GM21619 (cell line): ENCODE measurements at regions not wholly inside any gene's neighbourhood (a gene's known extent, or its start where the extent isn't known, plus 50 kb on each side); places are given as distances from the start of the nearest gene placed in this dataset.

Experiments used
- ATAC-seq: cut with Tn5 transposase; IDR thresholded peaks from one replicate; pipeline ENCODE4 v1.9.1; 2021; ENCODE audit not compliant: unreplicated experiment

GRCh38 chr5:167608390-167609272, 682.8 kb upstream of the WWC1 start:
- ATAC-seq: no peak

- ATAC-seq: no peak
These were observed 677.0 kb upstream of the WWC1 start for GRCh38 chr5:167614294-167615021.

GRCh38 chr5:167616043-167616890, 675.2 kb upstream of the WWC1 start:
- no peak for ATAC-seq

GRCh38 chr5:167623354-167623753, 668.1 kb upstream of the WWC1 start:
- ATAC-seq: no peak

GRCh38 chr5:167624053-167624452, 667.4 kb upstream of the WWC1 start:
- no peak for ATAC-seq

- ATAC-seq: no peak
These were observed 664.9 kb upstream of the WWC1 start for GRCh38 chr5:167626341-167627123.

- ATAC-seq: no peak
These were observed 661.8 kb upstream of the WWC1 start for GRCh38 chr5:167629634-167630033.

GRCh38 chr5:167631191-167631590, 660.3 kb upstream of the WWC1 start:
- no peak for ATAC-seq

- ATAC-seq: no peak
These were observed 658.3 kb upstream of the WWC1 start for GRCh38 chr5:167633114-167633513.

GRCh38 chr5:167633931-167634341, 657.5 kb upstream of the WWC1 start:
- no peak for ATAC-seq

GRCh38 chr5:167634432-167634831, 657.0 kb upstream of the WWC1 start:
- no peak for ATAC-seq

- no peak for ATAC-seq
These were observed 652.6 kb upstream of the WWC1 start for GRCh38 chr5:167638816-167639215.

GRCh38 chr5:167639273-167639672, 652.2 kb upstream of the WWC1 start:
- ATAC-seq: no peak

- ATAC-seq: no peak
These were observed 651.7 kb upstream of the WWC1 start for GRCh38 chr5:167639766-167640165.

GRCh38 chr5:167642181-167642580, 649.3 kb upstream of the WWC1 start:
- no peak for ATAC-seq

- ATAC-seq: no peak
These were observed 648.5 kb upstream of the WWC1 start for GRCh38 chr5:167642779-167643517.

- no peak for ATAC-seq
These were observed 647.7 kb upstream of the WWC1 start for GRCh38 chr5:167643631-167644280.

GRCh38 chr5:167644619-167645018, 646.8 kb upstream of the WWC1 start:
- ATAC-seq: no peak

GRCh38 chr5:167649471-167649870, 642.0 kb upstream of the WWC1 start:
- no peak for ATAC-seq
